ENCODE measurements at regions not wholly inside any gene's neighbourhood (a gene's known extent, or its start where the extent isn't known, plus 50 kb on each side); places are given as distances from the start of the nearest gene placed in this dataset.

DNA sequence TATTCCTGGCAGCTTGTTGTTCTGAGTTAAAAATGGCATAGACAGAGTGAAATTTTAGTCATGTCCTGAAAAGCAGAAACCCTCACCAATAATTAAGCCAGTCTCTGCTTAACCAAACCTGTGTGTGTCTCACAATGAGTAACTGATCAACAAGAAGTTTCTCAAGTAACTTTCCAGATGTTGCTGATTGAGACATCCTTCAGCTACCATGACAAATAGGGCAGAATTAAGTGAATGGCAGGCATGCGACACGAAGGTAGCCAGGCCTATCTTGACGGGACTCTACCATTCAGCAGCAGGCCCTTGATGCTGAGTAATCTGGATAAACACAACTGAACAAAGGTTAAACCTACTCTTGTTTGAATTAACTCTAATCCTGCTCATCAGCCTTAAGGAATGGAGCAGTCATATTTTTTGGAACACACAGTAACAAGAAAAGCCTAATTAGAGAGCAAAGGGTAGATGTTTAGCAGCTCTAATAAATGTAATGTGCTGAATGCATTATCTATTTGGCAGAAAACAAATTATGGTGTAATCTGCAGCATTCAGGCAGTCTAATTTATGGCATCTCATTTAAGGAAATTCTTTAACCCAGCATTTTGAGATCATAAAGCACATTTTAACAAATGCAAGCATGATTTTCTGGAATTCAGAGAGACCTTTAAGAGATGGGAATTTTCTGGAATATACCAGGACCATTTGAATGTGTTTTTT is 159.5 kb upstream of the EPHA4 start:
- WGBS, 2 experiments (ENCODE audit: extremely low coverage in 2 of 2, insufficient read length in 1 of 2) = no CpG with 5 or more reads among the region's 3 CpGs

More for the DNA sequence above, 159.5 kb upstream of the EPHA4 start:
- BruUV-seq (replicated peaks) = no TSS peak
- Histone ChIP-seq H2BK15ac (ENCODE audit: low read depth, low read length) (no peak overlapping the region), H3K9ac (ENCODE audit: low read depth, low read length) (no peak overlapping the region), H3K4me3 (ENCODE audit: insufficient read depth, low read depth, low read length) (no peak overlapping the region), H4K91ac (ENCODE audit: insufficient read depth, low read depth, low read length) (no peak overlapping the region), H4K8ac (ENCODE audit: low read depth in 2 of 2, low read length in 2 of 2) (no peak overlapping the region), H3K56ac (ENCODE audit: extremely low read depth, insufficient read depth, low read length) (no peak overlapping the region), H3K79me1 (ENCODE audit: low read depth in 1 of 2, low read length in 2 of 2) (no peaks in the 10 kb centered on the region), H3K14ac (replicated peaks; ENCODE audit: low read depth, low read length) (no peak overlapping the region), H3K9me3 (ENCODE audit: control insufficient read depth, insufficient read depth, low read length) (no peaks in the 10 kb centered on the region), H3K4me1 (ENCODE audit: control insufficient read depth, insufficient read depth, low read length) (no peaks in the 10 kb centered on the region), H2AFZ (replicated peaks; ENCODE audit: low read length, poor library complexity) (no peak overlapping the region), H3K4me2 (ENCODE audit: low read depth, low read length) (no peak overlapping the region), H3K9me1 (ENCODE audit: insufficient read depth, low read length) (no peaks in the 10 kb centered on the region), H3K27me3 (ENCODE audit: control insufficient read depth, insufficient read depth, low read length) (no peaks in the 10 kb centered on the region), H3K27ac (ENCODE audit: insufficient read depth, low read length) (no peak overlapping the region), H2BK20ac (ENCODE audit: low read depth, low read length) (no peak overlapping the region), H3K4ac (ENCODE audit: low read depth, low read length) (no peak overlapping the region), H2AK9ac (replicated peaks; ENCODE audit: low read depth, low read length, poor library complexity) (no peak overlapping the region), H4K5ac (ENCODE audit: low read depth, low read length) (no peak overlapping the region), H3K18ac (ENCODE audit: low read depth, low read length) (no peak overlapping the region), H3K36me3 (ENCODE audit: control insufficient read depth, insufficient read depth, low read length) (no peaks in the 10 kb centered on the region), H2AK5ac (ENCODE audit: low read depth, low read length) (no peak overlapping the region), H4K20me1 (ENCODE audit: insufficient read depth, low read length) (no peaks in the 10 kb centered on the region), H2BK5ac (ENCODE audit: low read depth, low read length, poor library complexity, severe bottlenecking) (no peak overlapping the region), H2BK120ac (ENCODE audit: low read depth, low read length) (no peak overlapping the region), H3K23ac (ENCODE audit: low read depth, low read length) (no peak overlapping the region)
- CTCF ChIA-PET = no interaction called here
- intact Hi-C loops (cut with micrococcal nuclease) (loop anchor here (2.0 kb wide), 1 partner anchor 17 kb away; no protein-coding TSS in a partner anchor), dilution Hi-C loops (cut with HindIII; ENCODE audit: low sequenced_read_pairs, unreplicated experiment) (no loop called here), in situ Hi-C loops (cut with MboI; ENCODE audit: low sequenced_read_pairs) (no loop called here)
- ATAC-seq (ENCODE audit: low read depth) (no peak), DNase-seq (no peak)
- no peak for TF ChIP-seq BHLHE40 (IDR thresholded peaks at IDR 0.05; ENCODE audit: low read depth, low read length)
- TF ChIP-seq RCOR1 (IDR thresholded peaks at IDR 0.05; ENCODE audit: insufficient replicate concordance, low read length) = no peak
- no peak for TF ChIP-seq SMC3 (IDR thresholded peaks at IDR 0.05; ENCODE audit: low read depth, low read length)
- TF ChIP-seq, protein P1, sequence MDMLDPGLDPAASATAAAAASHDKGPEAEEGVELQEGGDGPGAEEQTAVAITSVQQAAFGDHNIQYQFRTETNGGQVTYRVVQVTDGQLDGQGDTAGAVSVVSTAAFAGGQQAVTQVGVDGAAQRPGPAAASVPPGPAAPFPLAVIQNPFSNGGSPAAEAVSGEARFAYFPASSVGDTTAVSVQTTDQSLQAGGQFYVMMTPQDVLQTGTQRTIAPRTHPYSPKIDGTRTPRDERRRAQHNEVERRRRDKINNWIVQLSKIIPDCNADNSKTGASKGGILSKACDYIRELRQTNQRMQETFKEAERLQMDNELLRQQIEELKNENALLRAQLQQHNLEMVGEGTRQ (IDR thresholded peaks at IDR 0.05; ENCODE audit: low read depth, low read length) = no peak
- no peak for TF ChIP-seq POLR2A (IDR thresholded peaks at IDR 0.05; ENCODE audit: low read depth, low read length)
- no peak for TF ChIP-seq MAFK (IDR thresholded peaks at IDR 0.05; ENCODE audit: low read depth, low read length)
- no peak for TF ChIP-seq MAZ (IDR thresholded peaks at IDR 0.05; ENCODE audit: borderline replicate concordance, low read depth, low read length)
- no peak for TF ChIP-seq NFE2L2 (IDR thresholded peaks at IDR 0.05; ENCODE audit: low read depth, low read length)
- POLR2A ChIA-PET (ENCODE audit: unreplicated experiment) = no interaction called here
